Right forelimb (tissue), 1 donor: ENCODE measurements at regions not wholly inside any gene's neighbourhood (a gene's known extent, or its start where the extent isn't known, plus 50 kb on each side); places are given as distances from the start of the nearest gene placed in this dataset.

Experiments used
- DNase-seq: peaks from one replicate; pipeline ENCODE4 v3.0.0-alpha.2; 2018

DNA sequence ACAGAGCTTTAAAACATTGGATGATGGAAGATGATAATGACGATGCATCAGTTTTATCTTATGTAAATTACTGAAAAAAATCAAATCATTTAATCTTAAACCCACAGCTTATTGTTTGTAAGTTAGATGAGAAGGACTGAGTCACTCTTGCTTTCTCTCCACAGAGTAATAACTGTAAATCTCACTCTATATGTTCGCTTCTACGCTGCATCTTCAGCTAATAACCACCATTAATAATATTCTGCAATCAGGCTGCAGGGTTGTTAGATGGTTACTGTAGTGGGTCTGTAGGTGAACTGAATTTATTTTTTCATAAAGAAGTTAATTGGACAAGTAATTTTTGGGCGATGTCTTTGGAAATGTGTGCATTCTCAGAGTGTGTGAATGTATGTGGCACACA lies 260.0 kb downstream of the FAT3 start:
- DNase-seq = no peak

GRCh38 chr11:92489826-92490399 lies 265.3 kb downstream of the FAT3 start:
- no peak for DNase-seq

- no peak for DNase-seq
Observed at GRCh38 chr11:92492372-92492771, 267.8 kb downstream of the FAT3 start.

GRCh38 chr11:92495107-92495793 lies 270.6 kb downstream of the FAT3 start:
- DNase-seq = no peak

DNA sequence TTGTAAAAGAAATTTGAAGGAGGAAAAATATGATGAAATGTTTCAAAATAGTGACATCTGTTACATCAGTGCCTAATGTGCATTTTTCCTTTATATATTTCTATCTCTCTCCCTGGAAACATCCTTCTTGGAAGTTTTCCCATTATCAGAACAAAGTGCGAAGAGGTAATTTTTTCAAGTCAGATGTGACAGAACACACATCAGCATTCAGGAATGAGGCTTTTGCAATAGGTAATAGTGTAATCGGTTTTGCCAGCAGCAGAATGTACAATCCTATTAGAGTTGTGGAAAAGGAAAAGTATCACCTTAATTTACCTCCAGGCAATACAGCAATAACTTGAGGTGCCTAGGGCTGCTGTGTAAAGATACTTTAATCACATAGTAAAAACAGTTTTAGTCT lies 275.8 kb downstream of the FAT3 start:
- no peak for DNase-seq

- DNase-seq = no peak
Observed at GRCh38 chr11:92501066-92501739, 276.6 kb downstream of the FAT3 start.

DNA sequence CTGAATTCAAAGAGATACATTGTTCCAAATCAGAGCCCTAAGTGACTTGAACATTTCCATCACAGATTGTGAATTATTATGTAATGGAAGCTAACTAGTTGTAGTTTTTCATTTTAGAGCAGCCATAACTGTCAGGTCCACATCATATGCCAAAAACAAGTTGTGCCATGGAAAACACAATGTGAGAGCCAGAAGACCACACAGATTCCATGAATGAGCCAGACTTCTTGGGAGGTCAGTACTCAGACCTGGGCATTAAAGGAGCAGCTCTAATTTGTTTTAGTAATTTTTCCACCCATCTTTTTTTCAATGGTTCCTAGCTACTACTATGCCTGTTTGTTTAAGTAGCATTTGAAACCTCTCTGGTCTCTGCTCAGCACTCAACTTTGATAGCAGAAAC lies 279.4 kb downstream of the FAT3 start:
- no peak for DNase-seq

GRCh38 chr11:92504534-92504933 lies 279.9 kb downstream of the FAT3 start:
- DNase-seq = no peak

DNA sequence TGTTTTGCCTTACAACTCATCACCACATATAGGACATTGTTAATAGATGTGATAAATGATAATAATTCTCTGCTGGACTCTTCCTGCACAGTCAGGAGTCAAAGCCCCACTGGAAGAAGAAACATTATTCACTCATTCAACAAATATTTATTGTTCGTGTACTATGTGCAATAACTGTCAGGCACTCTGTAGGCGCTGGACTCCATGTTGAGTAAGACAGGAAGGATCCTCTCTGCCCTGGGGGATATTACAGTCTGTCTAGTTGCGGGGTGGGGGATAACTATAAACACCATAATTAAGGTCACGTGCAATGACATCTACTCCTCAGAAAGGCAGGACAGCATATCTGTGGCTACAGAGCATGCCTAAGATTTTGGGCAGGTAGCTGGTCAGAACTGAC lies 281.1 kb downstream of the FAT3 start:
- DNase-seq = no peak

DNA sequence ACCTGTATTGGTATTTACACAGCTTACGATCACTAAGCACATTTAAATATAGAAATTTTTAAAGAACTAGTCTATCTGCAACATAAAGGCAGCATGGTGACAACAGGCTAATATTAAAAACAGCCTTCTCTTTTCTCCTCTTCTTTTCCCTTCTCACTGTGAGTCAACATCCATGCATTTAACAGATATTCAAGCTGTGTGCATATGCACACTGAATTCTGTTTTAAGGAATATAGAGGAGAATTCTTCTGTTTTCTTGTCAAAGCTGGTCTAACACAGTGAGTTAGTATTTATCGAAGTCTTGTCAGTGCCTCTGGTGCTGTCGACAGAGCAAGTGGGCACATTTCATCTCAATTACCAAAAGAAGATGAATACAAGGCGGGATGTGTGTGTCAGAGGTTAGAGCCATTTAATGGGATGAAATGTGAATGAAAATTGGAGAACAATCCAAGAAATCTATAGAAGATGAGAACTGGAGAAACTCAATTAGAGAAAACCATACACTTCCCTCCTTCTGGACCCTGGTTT lies 282.3 kb downstream of the FAT3 start:
- no peak for DNase-seq

DNA sequence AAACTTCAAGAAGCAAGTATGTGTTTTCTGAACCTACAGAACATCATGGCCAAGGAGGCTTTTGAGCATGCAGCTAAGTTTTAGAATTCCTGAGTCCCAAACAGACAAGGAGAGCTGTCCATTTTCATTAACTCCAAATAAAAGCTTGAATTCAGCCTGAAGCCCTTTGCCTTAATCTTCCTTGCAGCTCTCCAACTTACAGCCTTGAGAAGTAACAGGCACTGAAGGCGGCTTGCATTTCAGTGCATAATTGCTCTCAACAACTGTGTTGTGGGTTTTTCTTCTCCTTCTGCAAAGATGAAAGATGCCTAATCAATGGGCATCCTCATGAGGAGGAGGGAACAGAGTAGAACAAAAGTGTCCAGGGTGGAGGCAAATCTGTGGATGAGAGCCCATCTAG lies 286.0 kb downstream of the FAT3 start:
- DNase-seq = no peak

GRCh38 chr11:92511522-92512203 lies 287.0 kb downstream of the FAT3 start:
- DNase-seq = no peak

- DNase-seq = no peak
Observed at GRCh38 chr11:92512204-92512569, 287.6 kb downstream of the FAT3 start.

GRCh38 chr11:92523611-92524010 lies 299.0 kb downstream of the FAT3 start:
- DNase-seq = no peak

DNA sequence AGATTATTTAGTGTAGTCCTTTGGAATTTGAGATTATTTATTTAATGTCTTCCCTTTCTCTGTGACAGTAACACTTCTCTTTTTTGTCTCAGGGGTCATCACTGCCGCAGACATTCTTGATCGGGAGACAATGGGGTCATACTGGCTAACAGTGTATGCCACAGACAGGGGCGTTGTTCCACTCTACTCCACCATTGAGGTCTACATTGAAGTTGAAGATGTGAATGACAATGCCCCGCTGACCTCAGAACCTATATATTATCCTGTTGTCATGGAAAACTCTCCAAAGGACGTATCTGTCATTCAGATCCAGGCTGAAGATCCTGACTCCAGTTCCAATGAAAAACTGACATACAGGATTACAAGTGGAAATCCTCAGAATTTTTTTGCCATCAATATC lies 299.9 kb downstream of the FAT3 start:
- DNase-seq = no peak

GRCh38 chr11:92527467-92527866 lies 302.8 kb downstream of the FAT3 start:
- no peak for DNase-seq

GRCh38 chr11:92528001-92528400 lies 303.4 kb downstream of the FAT3 start:
- DNase-seq = no peak

GRCh38 chr11:92531065-92531739 lies 306.6 kb downstream of the FAT3 start:
- DNase-seq = no peak

GRCh38 chr11:92533657-92534335 lies 309.2 kb downstream of the FAT3 start:
- DNase-seq = no peak

GRCh38 chr11:92536883-92537282 lies 312.3 kb downstream of the FAT3 start:
- DNase-seq = no peak

DNA sequence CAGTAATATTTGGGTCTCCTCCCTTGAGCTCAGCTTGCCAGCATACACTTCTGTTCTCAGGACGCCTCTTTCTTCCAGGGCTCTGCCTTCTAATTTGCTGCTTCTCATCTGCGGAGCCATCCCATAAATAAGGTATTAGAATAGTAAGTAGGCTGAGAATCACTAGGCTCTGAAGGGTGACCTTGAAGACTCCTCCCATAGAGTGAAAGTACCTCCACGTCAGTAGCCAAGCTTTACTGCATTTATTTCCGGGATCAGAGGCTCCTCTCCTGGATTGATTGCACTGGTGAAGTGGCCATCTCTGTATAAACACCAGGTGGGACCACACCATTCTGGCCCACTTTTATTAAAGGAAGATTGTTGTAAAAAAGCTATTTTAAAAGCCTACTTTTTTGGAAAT lies 315.5 kb downstream of the FAT3 start:
- DNase-seq = no peak

GRCh38 chr11:92545906-92546471 lies 321.4 kb downstream of the FAT3 start:
- DNase-seq = no peak
